Activated T-helper 1 cell treated with anti-CD3 and anti-CD28 coated beads, Interleukin-12 subunit alpha, Interleukin-12 subunit beta, Interleukin-2, Interleukin-4 antibody, amounts not matched to agents 30 ng/mL and 10 ng/mL and 1 ng/mL, durations not matched to agents 14 hours and 24 hours and 36 hours (primary cell): ENCODE measurements at regions not wholly inside any gene's neighbourhood (a gene's known extent, or its start where the extent isn't known, plus 50 kb on each side); places are given as distances from the start of the nearest gene placed in this dataset.

Experiments used
- DNase-seq: peaks from one replicate; pipeline ENCODE4 v3.0.0; 2021; ENCODE audit warnings: low spot score
- H3K27ac Mint-ChIP-seq: one replicate; pipeline ENCODE4 v1.8.0; 2021; ENCODE audit warnings: mild to moderate bottlenecking, mixed read lengths
- H3K27me3 Mint-ChIP-seq: one replicate; pipeline ENCODE4 v1.8.0; 2022; ENCODE audit warnings: mild to moderate bottlenecking, moderate library complexity, mixed read lengths; ENCODE audit not compliant: insufficient read depth
- H3K36me3 Mint-ChIP-seq: one replicate; pipeline ENCODE4 v1.8.0; 2021; ENCODE audit warnings: low read depth, mixed read lengths
- H3K4me1 Mint-ChIP-seq: one replicate; pipeline ENCODE4 v1.8.0; 2021; ENCODE audit warnings: low read depth, mixed read lengths
- H3K4me3 Mint-ChIP-seq: one replicate; pipeline ENCODE4 v1.8.0; 2021; ENCODE audit warnings: mild to moderate bottlenecking, moderate library complexity, mixed read lengths
- H3K9me3 Mint-ChIP-seq: one replicate; pipeline ENCODE4 v1.8.0; 2021; ENCODE audit warnings: mixed read lengths
- intact Hi-C: fragments of 100-400 bp; cut with micrococcal nuclease; formaldehyde crosslinking; loops from one replicate; pipeline ENCODE4 v1.15.1; 2024

DNA sequence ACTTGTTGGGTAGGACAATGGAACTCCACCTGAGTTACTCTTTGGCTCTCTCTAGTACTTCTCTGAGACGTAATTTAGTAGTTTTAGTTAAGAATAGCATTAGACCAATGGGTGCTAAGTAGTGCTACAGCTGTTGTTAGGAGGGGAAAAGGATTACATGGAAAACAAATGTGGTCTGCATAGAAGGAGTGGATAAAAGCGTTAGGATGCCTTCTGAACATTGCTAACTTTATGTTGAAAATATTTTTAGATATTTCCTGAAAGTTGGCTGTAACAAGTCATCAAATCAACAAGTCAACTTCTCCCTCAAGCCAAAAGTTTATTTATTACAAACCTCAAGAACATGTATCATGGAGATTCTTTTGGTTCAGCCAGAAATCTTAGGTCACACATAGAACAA is 409.5 kb upstream of the MEF2C start:
- no peaks in the 10 kb centered on the region for H3K4me1 Mint-ChIP-seq
- no peaks in the 10 kb centered on the region for H3K9me3 Mint-ChIP-seq
- H3K27me3 Mint-ChIP-seq, result no peaks in the 10 kb centered on the region
- DNase-seq, result no peak
- no peaks in the 10 kb centered on the region for H3K36me3 Mint-ChIP-seq
- intact Hi-C loops, result no loop called here
- H3K4me3 Mint-ChIP-seq, result no peak overlapping the region
- no peak overlapping the region for H3K27ac Mint-ChIP-seq

DNA sequence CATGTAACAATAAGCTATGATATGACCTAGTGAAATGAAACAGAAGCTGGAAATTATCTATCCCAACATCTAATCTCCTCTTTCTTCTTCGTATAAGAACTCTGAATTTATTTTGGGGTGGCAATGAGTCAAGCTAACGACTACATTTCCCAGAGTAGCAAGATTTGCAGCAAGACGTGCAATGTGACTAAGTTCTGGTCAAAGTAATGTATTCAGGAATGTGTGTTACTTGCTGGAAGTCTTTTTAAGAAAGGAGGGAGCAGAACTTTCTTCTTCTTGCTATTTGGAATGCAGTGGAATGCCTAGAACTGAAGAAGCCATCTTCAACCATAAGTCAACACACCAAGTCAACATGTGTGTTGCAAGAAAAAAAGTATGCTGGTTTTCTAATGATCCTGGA is 406.6 kb upstream of the MEF2C start:
- no peak for DNase-seq
- Mint-ChIP-seq H3K4me3 (no peak overlapping the region), H3K27ac (no peak overlapping the region), H3K27me3 (no peaks in the 10 kb centered on the region), H3K4me1 (no peaks in the 10 kb centered on the region), H3K36me3 (no peaks in the 10 kb centered on the region), H3K9me3 (no peaks in the 10 kb centered on the region)
- intact Hi-C loops, result no loop called here

DNA sequence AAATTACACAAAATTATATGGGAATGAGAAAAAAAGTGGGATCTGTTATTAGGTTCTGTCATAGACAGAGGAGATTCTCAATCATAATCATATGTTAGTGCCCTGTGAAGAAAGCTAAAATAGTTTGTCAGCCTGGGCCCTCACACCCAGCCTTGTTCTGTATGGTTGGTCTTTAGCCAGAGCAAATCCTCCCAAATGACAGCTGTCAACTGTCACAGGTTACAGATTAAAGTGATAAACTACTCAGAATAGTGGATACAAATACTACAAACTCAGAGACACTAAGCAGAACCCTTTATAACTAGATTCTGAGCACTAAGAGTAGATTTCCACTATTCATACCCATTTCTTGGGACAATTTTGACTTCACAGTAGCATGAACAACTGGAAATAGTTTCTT is 405.0 kb upstream of the MEF2C start:
- H3K36me3 Mint-ChIP-seq, result no peaks in the 10 kb centered on the region
- H3K4me3 Mint-ChIP-seq, result no peak overlapping the region
- no peaks in the 10 kb centered on the region for H3K27me3 Mint-ChIP-seq
- no peaks in the 10 kb centered on the region for H3K4me1 Mint-ChIP-seq
- no peak for DNase-seq
- no peak overlapping the region for H3K27ac Mint-ChIP-seq
- intact Hi-C loops, result no loop called here
- H3K9me3 Mint-ChIP-seq, result no peaks in the 10 kb centered on the region

- H3K27ac Mint-ChIP-seq, result no peak overlapping the region
These were observed 403.3 kb upstream of the MEF2C start for GRCh38 chr5:89286320-89286719.

GRCh38 chr5:89283728-89284493 is 400.9 kb upstream of the MEF2C start:
- Mint-ChIP-seq H3K27ac (no peak overlapping the region), H3K4me3 (no peak overlapping the region), H3K27me3 (no peaks in the 10 kb centered on the region), H3K36me3 (no peaks in the 10 kb centered on the region), H3K4me1 (no peaks in the 10 kb centered on the region), H3K9me3 (no peaks in the 10 kb centered on the region)
- DNase-seq, result no peak
- intact Hi-C loops, result no loop called here

More at GRCh38 chr5:89286320-89286719, 403.3 kb upstream of the MEF2C start:
- Mint-ChIP-seq H3K36me3 (no peaks in the 10 kb centered on the region), H3K27me3 (no peaks in the 10 kb centered on the region), H3K4me1 (no peaks in the 10 kb centered on the region), H3K4me3 (no peak overlapping the region), H3K9me3 (no peaks in the 10 kb centered on the region)
- no peak for DNase-seq
- intact Hi-C loops, result no loop called here

DNA sequence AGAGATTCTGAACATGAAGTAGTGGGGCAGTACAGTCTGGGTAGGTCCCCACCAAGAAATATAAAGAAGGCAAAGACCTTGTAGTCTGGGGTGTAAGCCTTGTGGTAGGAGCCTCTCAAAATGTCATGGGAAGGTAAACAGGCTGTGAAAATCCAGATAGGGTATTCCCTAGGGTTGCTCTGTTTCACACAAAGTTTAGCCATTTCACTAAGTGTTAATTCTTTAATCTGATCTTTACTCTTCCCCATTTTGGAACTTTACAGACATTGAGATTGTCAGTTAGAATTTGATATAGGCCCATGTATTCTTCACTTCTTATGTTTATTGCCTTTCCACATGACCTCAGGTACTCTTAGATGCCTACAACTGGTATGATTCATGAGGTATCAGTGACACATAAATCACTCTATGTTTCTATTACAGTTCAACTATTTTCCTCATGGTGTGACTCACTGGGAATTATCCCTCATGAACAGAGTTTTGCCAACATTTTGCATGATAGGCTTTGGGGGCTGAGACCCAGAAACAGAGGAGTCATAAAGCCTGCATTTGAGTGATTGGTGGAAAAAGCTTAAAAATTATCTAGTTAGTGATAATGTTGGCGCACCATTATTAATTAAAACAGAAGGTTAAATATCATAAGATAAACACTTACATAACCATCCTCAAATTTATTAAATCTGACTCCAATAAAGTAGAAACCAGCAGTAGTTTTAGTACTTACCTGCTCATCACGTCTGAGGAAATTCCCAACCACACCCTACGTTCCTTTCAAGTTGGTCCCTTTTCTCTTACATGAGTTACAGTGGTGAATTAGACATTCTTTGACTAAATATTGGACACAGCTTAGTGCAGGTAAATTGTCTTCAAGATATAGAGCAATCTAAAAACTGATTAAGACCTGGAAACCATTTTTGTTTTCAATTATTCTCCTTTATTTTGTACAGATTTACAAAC is 399.8 kb upstream of the MEF2C start:
- H3K4me1 Mint-ChIP-seq, result no peaks in the 10 kb centered on the region
- no peak overlapping the region for H3K4me3 Mint-ChIP-seq
- H3K27me3 Mint-ChIP-seq, result no peaks in the 10 kb centered on the region
- no peaks in the 10 kb centered on the region for H3K9me3 Mint-ChIP-seq
- H3K27ac Mint-ChIP-seq, result no peak overlapping the region
- intact Hi-C loops, result no loop called here
- no peak for DNase-seq
- H3K36me3 Mint-ChIP-seq, result no peaks in the 10 kb centered on the region

DNA sequence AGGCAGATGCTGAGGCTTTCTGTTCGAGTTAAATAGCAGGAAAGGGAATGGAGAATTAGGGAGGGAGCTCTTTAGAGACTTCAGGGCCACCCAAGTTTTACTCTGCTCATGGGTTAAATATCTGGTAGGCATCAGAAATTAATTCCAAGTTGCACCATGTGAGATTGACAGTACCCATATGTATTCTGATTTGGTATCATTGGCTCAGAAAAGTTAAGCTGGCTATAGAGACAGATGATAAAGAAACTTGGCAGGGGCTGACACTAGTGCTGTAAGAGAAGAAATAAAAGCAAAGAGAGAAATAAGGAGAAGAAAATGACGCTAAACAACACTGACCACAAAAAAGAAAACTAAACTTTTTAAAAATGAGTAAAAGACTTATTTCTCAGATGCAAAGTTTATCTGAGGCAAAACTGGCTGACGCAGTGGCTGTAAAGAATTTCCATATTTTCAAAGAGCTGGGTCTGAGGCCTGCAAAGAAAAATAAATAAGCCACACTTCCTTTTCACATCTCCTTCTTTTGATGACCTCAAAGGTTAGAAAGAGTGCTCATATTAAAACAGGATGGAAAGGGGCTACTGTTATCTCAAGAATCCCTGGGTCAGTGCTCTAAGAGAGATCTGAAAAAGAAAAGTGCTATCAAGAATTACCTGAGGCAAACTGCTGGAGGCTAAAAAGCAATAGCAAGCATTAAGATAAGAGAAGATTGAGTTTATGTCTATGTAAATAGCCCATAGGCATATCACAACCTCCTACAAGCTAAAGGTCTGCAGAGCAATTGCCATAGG is 399.0 kb upstream of the MEF2C start:
- Mint-ChIP-seq H3K27me3 (no peaks in the 10 kb centered on the region), H3K9me3 (no peaks in the 10 kb centered on the region), H3K27ac (no peak overlapping the region), H3K36me3 (no peaks in the 10 kb centered on the region), H3K4me1 (no peaks in the 10 kb centered on the region), H3K4me3 (no peak overlapping the region)
- DNase-seq, result no peak
- intact Hi-C loops, result no loop called here

GRCh38 chr5:89281211-89281610 is 398.2 kb upstream of the MEF2C start:
- H3K9me3 Mint-ChIP-seq, result no peaks in the 10 kb centered on the region
- H3K4me3 Mint-ChIP-seq, result no peak overlapping the region
- intact Hi-C loops, result no loop called here
- H3K36me3 Mint-ChIP-seq, result no peaks in the 10 kb centered on the region
- no peaks in the 10 kb centered on the region for H3K27me3 Mint-ChIP-seq
- no peak for DNase-seq
- H3K27ac Mint-ChIP-seq, result no peak overlapping the region
- no peaks in the 10 kb centered on the region for H3K4me1 Mint-ChIP-seq

DNA sequence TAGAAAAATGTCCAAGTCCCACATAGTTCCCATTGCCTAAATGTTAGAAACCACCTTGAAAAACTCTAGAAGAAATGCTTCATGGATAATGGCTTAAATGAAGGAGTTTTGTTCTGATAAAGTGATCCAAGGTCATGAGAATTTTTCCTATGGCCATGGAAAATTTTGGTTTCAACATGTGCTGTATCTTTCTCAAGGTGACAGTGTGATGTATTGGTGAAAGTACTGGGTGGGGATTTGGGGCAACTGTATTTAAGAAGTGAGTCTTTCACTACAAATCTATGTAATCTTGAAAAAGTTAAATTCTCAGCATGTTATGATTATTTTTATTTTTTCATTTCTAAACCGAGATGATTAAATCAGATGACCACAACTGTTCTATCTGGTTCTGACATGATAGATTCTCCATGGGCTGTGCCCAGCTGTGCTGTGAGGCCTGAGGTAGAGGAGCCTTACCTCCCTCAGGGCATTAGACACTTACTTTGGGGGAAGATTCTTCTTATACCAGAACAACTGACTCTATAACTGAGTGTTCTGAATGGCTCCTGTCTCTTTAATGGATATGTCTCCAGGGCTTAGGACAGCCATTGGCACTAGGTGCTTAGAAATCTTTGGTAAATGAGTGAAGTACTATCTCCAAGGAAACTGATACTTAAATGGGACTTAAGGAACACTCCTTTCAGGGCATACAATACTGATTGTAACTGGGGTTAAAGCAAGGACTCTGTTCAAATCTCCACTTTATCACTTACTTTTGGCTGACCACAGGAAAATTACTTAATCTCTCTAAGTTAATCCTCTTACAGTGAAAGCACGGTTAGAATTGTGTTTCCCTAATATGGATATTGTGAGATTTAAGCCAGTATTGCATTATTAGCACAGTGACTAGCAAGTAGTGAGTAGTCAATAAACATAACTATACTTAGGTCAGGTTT is 397.4 kb upstream of the MEF2C start:
- no peaks in the 10 kb centered on the region for H3K36me3 Mint-ChIP-seq
- H3K4me1 Mint-ChIP-seq, result no peaks in the 10 kb centered on the region
- intact Hi-C loops, result no loop called here
- no peaks in the 10 kb centered on the region for H3K27me3 Mint-ChIP-seq
- no peaks in the 10 kb centered on the region for H3K9me3 Mint-ChIP-seq
- no peak for DNase-seq
- H3K27ac Mint-ChIP-seq, result no peak overlapping the region
- no peak overlapping the region for H3K4me3 Mint-ChIP-seq

DNA sequence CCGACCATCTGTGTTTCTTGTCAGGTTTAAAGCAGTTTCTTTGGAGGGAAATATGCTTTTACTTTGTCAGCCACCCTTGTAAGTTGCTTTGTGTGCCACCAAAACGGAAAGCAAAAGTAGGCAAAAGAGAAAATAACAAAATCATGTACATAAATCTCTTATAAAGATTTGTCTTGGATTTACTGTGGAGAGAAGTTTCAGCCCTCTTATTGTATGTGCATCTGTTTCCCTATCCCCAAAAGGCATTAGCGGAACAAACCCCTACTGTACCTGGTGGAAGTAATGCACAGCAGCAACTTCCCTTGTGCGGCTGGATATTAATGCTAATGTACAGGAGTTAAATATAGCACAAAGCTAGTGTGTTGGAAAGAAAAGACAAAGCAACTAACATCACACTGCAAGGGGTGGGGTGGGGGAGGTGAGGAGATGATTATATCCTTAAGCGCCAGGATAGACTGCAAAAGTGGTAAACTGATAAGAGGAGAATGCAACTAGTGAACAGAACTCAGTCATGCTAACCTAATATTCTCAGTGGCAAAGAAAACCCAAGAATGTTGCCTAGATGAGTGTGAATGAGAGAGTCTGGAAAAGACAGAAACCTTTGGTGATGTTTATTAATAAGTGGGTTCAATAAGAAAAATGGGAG is 396.5 kb upstream of the MEF2C start:
- DNase-seq, result no peak
- Mint-ChIP-seq H3K36me3 (no peaks in the 10 kb centered on the region), H3K4me1 (no peaks in the 10 kb centered on the region), H3K27me3 (no peaks in the 10 kb centered on the region), H3K9me3 (no peaks in the 10 kb centered on the region), H3K4me3 (no peak overlapping the region), H3K27ac (no peak overlapping the region)
- intact Hi-C loops, result no loop called here

- no peaks in the 10 kb centered on the region for H3K27me3 Mint-ChIP-seq
- H3K27ac Mint-ChIP-seq, result no peak overlapping the region
- H3K36me3 Mint-ChIP-seq, result no peaks in the 10 kb centered on the region
- DNase-seq, result no peak
- intact Hi-C loops, result no loop called here
- H3K9me3 Mint-ChIP-seq, result no peaks in the 10 kb centered on the region
- no peak overlapping the region for H3K4me3 Mint-ChIP-seq
- no peaks in the 10 kb centered on the region for H3K4me1 Mint-ChIP-seq
These were observed 394.8 kb upstream of the MEF2C start for GRCh38 chr5:89277816-89278215.
